ENCODE measurements at regions not wholly inside any gene's neighbourhood (a gene's known extent, or its start where the extent isn't known, plus 50 kb on each side); places are given as distances from the start of the nearest gene placed in this dataset.

GRCh38 chr7:34207810-34208209 is 302.5 kb downstream of the BMPER start:
- in situ Hi-C loops (cut with MboI; ENCODE audit: low sequenced_read_pairs), result no loop called here
- no peak overlapping the region for H3K27ac ChIP-seq (ENCODE audit: insufficient read depth, low read length)
- BruUV-seq (replicated peaks), result no TSS peak

More at GRCh38 chr7:34207810-34208209, 302.5 kb downstream of the BMPER start:
- dilution Hi-C loops (cut with HindIII; ENCODE audit: low sequenced_read_pairs, unreplicated experiment) (no loop called here), intact Hi-C loops (cut with micrococcal nuclease) (no loop called here)
- H3K4ac ChIP-seq (ENCODE audit: low read depth, low read length), result no peak overlapping the region
- H2BK15ac ChIP-seq (ENCODE audit: low read depth, low read length), result no peak overlapping the region
- H3K14ac ChIP-seq (replicated peaks; ENCODE audit: low read depth, low read length), result no peak overlapping the region
- no peak overlapping the region for H2BK5ac ChIP-seq (ENCODE audit: low read depth, low read length, poor library complexity, severe bottlenecking)
- H2BK120ac ChIP-seq (ENCODE audit: low read depth, low read length), result no peak overlapping the region
- no peak overlapping the region for H4K8ac ChIP-seq (ENCODE audit: low read depth in 2 of 2, low read length in 2 of 2)
- H2AFZ ChIP-seq (replicated peaks; ENCODE audit: low read length, poor library complexity), result no peak overlapping the region
- no peak overlapping the region for H3K9ac ChIP-seq (ENCODE audit: low read depth, low read length)
- H3K23ac ChIP-seq (ENCODE audit: low read depth, low read length), result no peak overlapping the region
- peaks cover 4% of the 10 kb centered on the region for H3K27me3 ChIP-seq (ENCODE audit: control insufficient read depth, insufficient read depth, low read length)
- ChIA-PET CTCF (no interaction called here), POLR2A (ENCODE audit: unreplicated experiment) (no interaction called here)
- H3K4me1 ChIP-seq (ENCODE audit: control insufficient read depth, insufficient read depth, low read length), result no peaks in the 10 kb centered on the region
- no peak overlapping the region for H4K5ac ChIP-seq (ENCODE audit: low read depth, low read length)
- H3K18ac ChIP-seq (ENCODE audit: low read depth, low read length), result no peak overlapping the region
- no peaks in the 10 kb centered on the region for H3K36me3 ChIP-seq (ENCODE audit: control insufficient read depth, insufficient read depth, low read length)
- no peaks in the 10 kb centered on the region for H4K20me1 ChIP-seq (ENCODE audit: insufficient read depth, low read length)
- H3K56ac ChIP-seq (ENCODE audit: extremely low read depth, insufficient read depth, low read length), result no peak overlapping the region
- H2BK20ac ChIP-seq (ENCODE audit: low read depth, low read length), result no peak overlapping the region
- H2AK5ac ChIP-seq (ENCODE audit: low read depth, low read length), result no peak overlapping the region
- no peak for DNase-seq
- no peaks in the 10 kb centered on the region for H3K79me1 ChIP-seq (ENCODE audit: low read depth in 1 of 2, low read length in 2 of 2)
- no peak for ATAC-seq (ENCODE audit: low read depth)
- WGBS, 2 experiments (ENCODE audit: extremely low coverage in 2 of 2, insufficient read length in 1 of 2), result 50% methylated on average over 1 of the region's 5 CpGs; no CpG with 5 or more reads in 1 of the 2 experiments
- no peaks in the 10 kb centered on the region for H3K9me3 ChIP-seq (ENCODE audit: control insufficient read depth, insufficient read depth, low read length)
- H2AK9ac ChIP-seq (replicated peaks; ENCODE audit: low read depth, low read length, poor library complexity), result no peak overlapping the region
- no peaks in the 10 kb centered on the region for H3K9me1 ChIP-seq (ENCODE audit: insufficient read depth, low read length)
- no peak overlapping the region for H3K4me2 ChIP-seq (ENCODE audit: low read depth, low read length)
- peak; percentile 43; the same call in 1 of the 2 replicates for TF ChIP-seq CEBPB (IDR thresholded peaks at IDR 0.05; ENCODE audit: low read depth, low read length)
- TF ChIP-seq MAZ (IDR thresholded peaks at IDR 0.05; ENCODE audit: borderline replicate concordance, low read depth, low read length), result no peak
- no peak overlapping the region for H3K4me3 ChIP-seq (ENCODE audit: insufficient read depth, low read depth, low read length)
- H4K91ac ChIP-seq (ENCODE audit: insufficient read depth, low read depth, low read length), result no peak overlapping the region

Measured in IMR-90 (cell line).